Breast epithelium (tissue), 4 donors: ENCODE measurements at regions not wholly inside any gene's neighbourhood (a gene's known extent, or its start where the extent isn't known, plus 50 kb on each side); places are given as distances from the start of the nearest gene placed in this dataset.

Source experiments
- DNase-seq, 2 donors: peaks; one replicate each; pipeline ENCODE4 v3.0.0-alpha.2; 2019; ENCODE audit warnings: low spot score in 2 of 2
- H3K27ac ChIP-seq, 2 donors: fragments of 200-600 bp; sonication (generic) in 1 of 2; one replicate each; pipeline ENCODE4 v1.5.1; 2016 to 2019; ENCODE audit warnings: mild to moderate bottlenecking in 1 of 2
- H3K27me3 ChIP-seq, 2 donors: fragments of 200-600 bp; sonication (generic) in 1 of 2; one replicate each; pipeline versions ENCODE4 v1.5.1 to v1.6.0; 2017 to 2019; ENCODE audit warnings: control low read depth in 1 of 2, mild to moderate bottlenecking in 1 of 2
- H3K36me3 ChIP-seq: fragments of 200-600 bp; one replicate; pipeline ENCODE4 v1.5.1; 2019
- H3K4me1 ChIP-seq, 2 donors: fragments of 200-600 bp; sonication (generic); one replicate each; pipeline ENCODE4 v1.5.1; 2016 to 2019; ENCODE audit warnings: control low read depth in 1 of 2
- H3K4me3 ChIP-seq, 3 donors: fragments of 200-600 bp; sonication (generic); 1 replicate in 2 of 3; 2 replicates in 1 of 3; pipeline ENCODE4 v1.5.1; 2016 to 2019; ENCODE audit warnings: mild to moderate bottlenecking in 3 of 3, moderate library complexity in 2 of 3
- H3K9me3 ChIP-seq, 2 donors: fragments of 200-600 bp; sonication (generic) in 1 of 2; one replicate each; pipeline ENCODE4 v1.5.1; 2016 to 2019; ENCODE audit warnings: control low read depth in 1 of 2
- CTCF ChIP-seq, 3 donors: fragments of 450-650 bp; IDR thresholded peaks; one replicate each; pipeline ENCODE4 v1.5.1; 2016 to 2017; ENCODE audit warnings: antibody characterized with exemption in 3 of 3, mild to moderate bottlenecking in 3 of 3, moderate library complexity in 3 of 3
- POLR2A ChIP-seq: fragments of 450-650 bp; IDR thresholded peaks from one replicate; pipeline ENCODE4 v1.6.1; 2016; ENCODE audit warnings: antibody characterized with exemption, mild to moderate bottlenecking, moderate library complexity
- POLR2AphosphoS5 ChIP-seq, 3 donors: sonication (generic); formaldehyde crosslinking; IDR thresholded peaks; one replicate each; pipeline ENCODE4 v1.6.1; 2017; ENCODE audit warnings: antibody characterized with exemption in 3 of 3
- intact Hi-C: fragments of 100-400 bp; cut with DNase I; formaldehyde crosslinking; loops from one replicate; pipeline ENCODE4 v1.15.1; 2023; ENCODE audit warnings: low total_unique reads

GRCh38 chr7:20560325-20561180, 54.9 kb upstream of the ABCB5 start:
- intact Hi-C loops, result no loop called here
- Histone ChIP-seq H3K27ac (no peak overlapping the region), H3K4me3 (no peak overlapping the region), H3K4me1 (no peaks in the 10 kb centered on the region), H3K9me3 (no peaks in the 10 kb centered on the region), H3K27me3 (no peaks in the 10 kb centered on the region), H3K36me3 (no peaks in the 10 kb centered on the region)
- TF ChIP-seq POLR2AphosphoS5 (IDR thresholded peaks at IDR 0.05) (no peak), POLR2A (no peak), CTCF (IDR thresholded peaks at IDR 0.05) (no peak)
- no peak for DNase-seq

- Histone ChIP-seq H3K27ac (no peak overlapping the region), H3K36me3 (no peaks in the 10 kb centered on the region), H3K4me3 (no peak overlapping the region), H3K27me3 (no peaks in the 10 kb centered on the region), H3K9me3 (no peaks in the 10 kb centered on the region), H3K4me1 (no peaks in the 10 kb centered on the region)
- intact Hi-C loops, result no loop called here
- no peak for DNase-seq
- no peak for TF ChIP-seq POLR2AphosphoS5 (IDR thresholded peaks at IDR 0.05)
- no peak for TF ChIP-seq POLR2A
- TF ChIP-seq CTCF (IDR thresholded peaks at IDR 0.05), result no peak
Observed at GRCh38 chr7:20561466-20561865, 54.0 kb upstream of the ABCB5 start.

GRCh38 chr7:20561908-20562307, 53.6 kb upstream of the ABCB5 start:
- Histone ChIP-seq H3K27ac (no peak overlapping the region), H3K27me3 (no peaks in the 10 kb centered on the region), H3K36me3 (no peaks in the 10 kb centered on the region), H3K4me1 (no peaks in the 10 kb centered on the region), H3K4me3 (no peak overlapping the region), H3K9me3 (no peaks in the 10 kb centered on the region)
- TF ChIP-seq CTCF (IDR thresholded peaks at IDR 0.05) (no peak), POLR2AphosphoS5 (IDR thresholded peaks at IDR 0.05) (no peak), POLR2A (no peak)
- intact Hi-C loops, result no loop called here
- no peak for DNase-seq

- Histone ChIP-seq H3K36me3 (no peaks in the 10 kb centered on the region), H3K27me3 (no peaks in the 10 kb centered on the region), H3K27ac (no peak overlapping the region), H3K4me3 (no peak overlapping the region), H3K9me3 (no peaks in the 10 kb centered on the region), H3K4me1 (no peaks in the 10 kb centered on the region)
- no peak for DNase-seq
- TF ChIP-seq POLR2A, result no peak
- TF ChIP-seq CTCF (IDR thresholded peaks at IDR 0.05), result no peak
- intact Hi-C loops, result no loop called here
Observed at GRCh38 chr7:20562461-20562860, 53.0 kb upstream of the ABCB5 start.
